ENCODE measurements at regions not wholly inside any gene's neighbourhood (a gene's known extent, or its start where the extent isn't known, plus 50 kb on each side); places are given as distances from the start of the nearest gene placed in this dataset.
"Not testable (repeated sequence)": the region's sequence is repeated elsewhere in the genome, so short reads cannot be mapped to it uniquely, and the experiment has no call there.

- H3K36me3 Mint-ChIP-seq (ENCODE audit: low read depth); DNase-seq; ATAC-seq; H3K9me3 Mint-ChIP-seq; H3K4me3 Mint-ChIP-seq; H3K4me1 Mint-ChIP-seq; H3K27ac Mint-ChIP-seq: not testable (repeated sequence)
- peaks cover 13% of the 10 kb centered on the region for H3K27me3 Mint-ChIP-seq
Observed at GRCh38 chr6:125386337-125386736, 84.6 kb upstream of the HDDC2 start.

GRCh38 chr6:125392682-125393081 is 90.9 kb upstream of the HDDC2 start:
- peaks cover 8% of the 10 kb centered on the region for H3K4me1 Mint-ChIP-seq
- H3K27ac Mint-ChIP-seq, result no peak overlapping the region
- ATAC-seq, result no peak
- peaks cover 6% of the 10 kb centered on the region for H3K9me3 Mint-ChIP-seq
- no peaks in the 10 kb centered on the region for H3K36me3 Mint-ChIP-seq (ENCODE audit: low read depth)
- H3K27me3 Mint-ChIP-seq, result peaks cover 6% of the 10 kb centered on the region
- no peak overlapping the region for H3K4me3 Mint-ChIP-seq
- no peak for DNase-seq

- Mint-ChIP-seq H3K36me3 (ENCODE audit: low read depth) (peaks cover 1% of the 10 kb centered on the region), H3K4me1 (peaks cover 8% of the 10 kb centered on the region), H3K27ac (no peak overlapping the region), H3K9me3 (peaks cover 9% of the 10 kb centered on the region), H3K4me3 (no peak overlapping the region), H3K27me3 (peaks cover 11% of the 10 kb centered on the region)
- ATAC-seq, result no peak
- DNase-seq, result no peak
Observed at GRCh38 chr6:125393449-125393858, 91.7 kb upstream of the HDDC2 start.

- H3K4me3 Mint-ChIP-seq, result no peak overlapping the region
- no peaks in the 10 kb centered on the region for H3K36me3 Mint-ChIP-seq (ENCODE audit: low read depth)
- ATAC-seq, result no peak
- no peak for DNase-seq
- peaks cover 9% of the 10 kb centered on the region for H3K27me3 Mint-ChIP-seq
- H3K4me1 Mint-ChIP-seq, result no peaks in the 10 kb centered on the region
- no peak overlapping the region for H3K27ac Mint-ChIP-seq
- peaks cover 4% of the 10 kb centered on the region for H3K9me3 Mint-ChIP-seq
Observed at GRCh38 chr6:125406741-125407140, 105.0 kb upstream of the HDDC2 start.

GRCh38 chr6:125414507-125414906 is 112.7 kb upstream of the HDDC2 start:
- Mint-ChIP-seq H3K4me1 (no peaks in the 10 kb centered on the region), H3K27ac (no peak overlapping the region), H3K36me3 (ENCODE audit: low read depth) (no peaks in the 10 kb centered on the region), H3K4me3 (no peak overlapping the region), H3K27me3 (peaks cover 5% of the 10 kb centered on the region), H3K9me3 (peaks cover 10% of the 10 kb centered on the region)
- no peak for DNase-seq
- no peak for ATAC-seq

GRCh38 chr6:125415913-125416312 is 114.1 kb upstream of the HDDC2 start:
- peaks cover 2% of the 10 kb centered on the region for H3K27me3 Mint-ChIP-seq
- H3K9me3 Mint-ChIP-seq, result peaks cover 8% of the 10 kb centered on the region
- ATAC-seq (no peak), DNase-seq (no peak)
- H3K36me3 Mint-ChIP-seq (ENCODE audit: low read depth), result no peaks in the 10 kb centered on the region
- no peaks in the 10 kb centered on the region for H3K4me1 Mint-ChIP-seq
- H3K4me3 Mint-ChIP-seq, result no peak overlapping the region
- no peak overlapping the region for H3K27ac Mint-ChIP-seq

- H3K4me3 Mint-ChIP-seq, result no peak overlapping the region
- ATAC-seq, result no peak
- no peaks in the 10 kb centered on the region for H3K9me3 Mint-ChIP-seq
- H3K27me3 Mint-ChIP-seq, result no peaks in the 10 kb centered on the region
- H3K4me1 Mint-ChIP-seq, result no peaks in the 10 kb centered on the region
- H3K27ac Mint-ChIP-seq, result no peak overlapping the region
- no peak for DNase-seq
- no peaks in the 10 kb centered on the region for H3K36me3 Mint-ChIP-seq (ENCODE audit: low read depth)
Observed at GRCh38 chr6:125421836-125422235, 120.1 kb upstream of the HDDC2 start.

- H3K4me3 Mint-ChIP-seq, result no peak overlapping the region
- no peak overlapping the region for H3K27ac Mint-ChIP-seq
- no peaks in the 10 kb centered on the region for H3K36me3 Mint-ChIP-seq (ENCODE audit: low read depth)
- H3K9me3 Mint-ChIP-seq, result no peaks in the 10 kb centered on the region
- DNase-seq, result no peak
- no peaks in the 10 kb centered on the region for H3K4me1 Mint-ChIP-seq
- no peaks in the 10 kb centered on the region for H3K27me3 Mint-ChIP-seq
- no peak for ATAC-seq
Observed at GRCh38 chr6:125423047-125423446, 121.3 kb upstream of the HDDC2 start.

GRCh38 chr6:125431971-125432370 is 130.2 kb upstream of the HDDC2 start:
- ATAC-seq (no peak), DNase-seq (no peak)
- no peak overlapping the region for H3K27ac Mint-ChIP-seq
- no peaks in the 10 kb centered on the region for H3K9me3 Mint-ChIP-seq
- H3K27me3 Mint-ChIP-seq, result peaks cover 10% of the 10 kb centered on the region
- H3K4me1 Mint-ChIP-seq, result no peaks in the 10 kb centered on the region
- no peak overlapping the region for H3K4me3 Mint-ChIP-seq
- H3K36me3 Mint-ChIP-seq (ENCODE audit: low read depth), result no peaks in the 10 kb centered on the region

- ATAC-seq (no peak), DNase-seq (no peak)
- Mint-ChIP-seq H3K4me1 (no peaks in the 10 kb centered on the region), H3K27ac (no peak overlapping the region), H3K36me3 (ENCODE audit: low read depth) (no peaks in the 10 kb centered on the region), H3K4me3 (no peak overlapping the region), H3K9me3 (no peaks in the 10 kb centered on the region), H3K27me3 (peaks cover 12% of the 10 kb centered on the region)
Observed at GRCh38 chr6:125432963-125433362, 131.2 kb upstream of the HDDC2 start.

- Mint-ChIP-seq H3K27me3 (peaks cover 9% of the 10 kb centered on the region), H3K4me3 (no peak overlapping the region), H3K4me1 (no peaks in the 10 kb centered on the region), H3K36me3 (ENCODE audit: low read depth) (no peaks in the 10 kb centered on the region), H3K9me3 (no peaks in the 10 kb centered on the region), H3K27ac (no peak overlapping the region)
- DNase-seq (no peak), ATAC-seq (no peak)
Observed at GRCh38 chr6:125434760-125435159, 133.0 kb upstream of the HDDC2 start.

GRCh38 chr6:125439512-125439911 is 137.7 kb upstream of the HDDC2 start:
- Mint-ChIP-seq H3K27me3 (peaks cover 11% of the 10 kb centered on the region), H3K4me1 (no peaks in the 10 kb centered on the region), H3K27ac (no peak overlapping the region), H3K9me3 (no peaks in the 10 kb centered on the region), H3K4me3 (no peak overlapping the region), H3K36me3 (ENCODE audit: low read depth) (no peaks in the 10 kb centered on the region)
- ATAC-seq, result no peak
- DNase-seq, result no peak

- H3K4me1 Mint-ChIP-seq, result no peaks in the 10 kb centered on the region
- peaks cover 11% of the 10 kb centered on the region for H3K27me3 Mint-ChIP-seq
- ATAC-seq (no peak), DNase-seq (no peak)
- no peak overlapping the region for H3K27ac Mint-ChIP-seq
- H3K36me3 Mint-ChIP-seq (ENCODE audit: low read depth), result no peaks in the 10 kb centered on the region
- no peaks in the 10 kb centered on the region for H3K9me3 Mint-ChIP-seq
- H3K4me3 Mint-ChIP-seq, result no peak overlapping the region
Observed at GRCh38 chr6:125444006-125444923, 142.5 kb upstream of the HDDC2 start.

- peaks cover 11% of the 10 kb centered on the region for H3K27me3 Mint-ChIP-seq
- no peak overlapping the region for H3K4me3 Mint-ChIP-seq
- no peak for ATAC-seq
- no peak for DNase-seq
- no peak overlapping the region for H3K27ac Mint-ChIP-seq
- no peaks in the 10 kb centered on the region for H3K9me3 Mint-ChIP-seq
- no peaks in the 10 kb centered on the region for H3K36me3 Mint-ChIP-seq (ENCODE audit: low read depth)
- H3K4me1 Mint-ChIP-seq, result no peaks in the 10 kb centered on the region
Observed at GRCh38 chr6:125445054-125445453, 143.3 kb upstream of the HDDC2 start.

GRCh38 chr6:125446011-125446410 is 144.2 kb upstream of the HDDC2 start:
- no peak for DNase-seq
- Mint-ChIP-seq H3K4me3 (no peak overlapping the region), H3K4me1 (no peaks in the 10 kb centered on the region), H3K27ac (no peak overlapping the region), H3K36me3 (ENCODE audit: low read depth) (no peaks in the 10 kb centered on the region), H3K9me3 (no peaks in the 10 kb centered on the region), H3K27me3 (peaks cover 11% of the 10 kb centered on the region)
- ATAC-seq, result no peak
